Ovary (tissue), 3 donors: ENCODE measurements at regions not wholly inside any gene's neighbourhood (a gene's known extent, or its start where the extent isn't known, plus 50 kb on each side); places are given as distances from the start of the nearest gene placed in this dataset.

Experiments
- EP300 ChIP-seq: sonication (generic); formaldehyde crosslinking; IDR thresholded peaks from one replicate; pipeline ENCODE4 v1.6.1; 2017; ENCODE audit warnings: antibody characterized with exemption
- POLR2A ChIP-seq: fragments of 450-650 bp; IDR thresholded peaks from one replicate; pipeline ENCODE4 v1.6.1; 2017; ENCODE audit warnings: antibody characterized with exemption, mild to moderate bottlenecking, moderate library complexity
- TF ChIP-seq, protein P1 (sequence below), 3 donors: fragments of 450-650 bp in 2 of 3; fragments of 200-600 bp in 1 of 3; IDR thresholded peaks; one replicate each; pipeline versions ENCODE4 v1.5.1 to v1.8.0; 2016 to 2022; ENCODE audit warnings: antibody characterized with exemption in 3 of 3, mild to moderate bottlenecking in 1 of 3
- donor health status: DM: no; HTN: no; CAD: no.

- TF ChIP-seq, protein P1, sequence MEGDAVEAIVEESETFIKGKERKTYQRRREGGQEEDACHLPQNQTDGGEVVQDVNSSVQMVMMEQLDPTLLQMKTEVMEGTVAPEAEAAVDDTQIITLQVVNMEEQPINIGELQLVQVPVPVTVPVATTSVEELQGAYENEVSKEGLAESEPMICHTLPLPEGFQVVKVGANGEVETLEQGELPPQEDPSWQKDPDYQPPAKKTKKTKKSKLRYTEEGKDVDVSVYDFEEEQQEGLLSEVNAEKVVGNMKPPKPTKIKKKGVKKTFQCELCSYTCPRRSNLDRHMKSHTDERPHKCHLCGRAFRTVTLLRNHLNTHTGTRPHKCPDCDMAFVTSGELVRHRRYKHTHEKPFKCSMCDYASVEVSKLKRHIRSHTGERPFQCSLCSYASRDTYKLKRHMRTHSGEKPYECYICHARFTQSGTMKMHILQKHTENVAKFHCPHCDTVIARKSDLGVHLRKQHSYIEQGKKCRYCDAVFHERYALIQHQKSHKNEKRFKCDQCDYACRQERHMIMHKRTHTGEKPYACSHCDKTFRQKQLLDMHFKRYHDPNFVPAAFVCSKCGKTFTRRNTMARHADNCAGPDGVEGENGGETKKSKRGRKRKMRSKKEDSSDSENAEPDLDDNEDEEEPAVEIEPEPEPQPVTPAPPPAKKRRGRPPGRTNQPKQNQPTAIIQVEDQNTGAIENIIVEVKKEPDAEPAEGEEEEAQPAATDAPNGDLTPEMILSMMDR (IDR thresholded peaks at IDR 0.05) = no peak
- no peak for TF ChIP-seq EP300
- no peak for TF ChIP-seq POLR2A
Observed at GRCh38 chr5:133779828-133780475, 167.6 kb upstream of the FSTL4 start.
